HEK293T (cell line): ENCODE measurements at regions not wholly inside any gene's neighbourhood (a gene's known extent, or its start where the extent isn't known, plus 50 kb on each side); places are given as distances from the start of the nearest gene placed in this dataset.

Experiments
- CTCF ChIA-PET: fragments of 350-600 bp; formaldehyde crosslinking; extraction: SDS; loops from one replicate; lab custom pipeline; 2021; ENCODE audit warnings: antibody characterized with exemption, inconsistent platforms; lab: Yijun Ruan, JAX
- POLR2A ChIA-PET: fragments of 350-600 bp; formaldehyde crosslinking; extraction: SDS; loops from one replicate; lab custom pipeline; 2020; ENCODE audit warnings: antibody characterized with exemption, inconsistent platforms; lab: Yijun Ruan, JAX
- DNase-seq: peaks from one replicate; pipeline ENCODE4 v3.0.0; 2012; ENCODE audit warnings: mixed read lengths; ENCODE audit errors: extremely low spot score
- ARNT ChIP-seq: fragments of 450-650 bp; IDR thresholded peaks from 2 replicates; pipeline ENCODE4 v1.6.1; 2017; ENCODE audit warnings: mild to moderate bottlenecking
- BHLHE40 ChIP-seq: fragments of 450-650 bp; IDR thresholded peaks from 2 replicates; pipeline ENCODE4 v1.6.1; 2016; ENCODE audit warnings: mild to moderate bottlenecking, moderate library complexity, borderline replicate concordance
- CTBP1 ChIP-seq: fragments of 450-650 bp; IDR thresholded peaks from 2 replicates; pipeline ENCODE4 v1.6.1; 2016; ENCODE audit warnings: borderline replicate concordance
- ELF4 ChIP-seq: fragments of 450-650 bp; IDR thresholded peaks from 2 replicates; pipeline ENCODE4 v1.6.1; 2017; ENCODE audit warnings: antibody characterized with exemption
- FOXA1 ChIP-seq: fragments of 450-650 bp; IDR thresholded peaks from 2 replicates; pipeline ENCODE4 v1.6.1; 2016; ENCODE audit warnings: mild to moderate bottlenecking
- FOXK2 ChIP-seq: fragments of 450-650 bp; IDR thresholded peaks from 2 replicates; pipeline ENCODE4 v1.6.1; 2016; ENCODE audit warnings: mild to moderate bottlenecking
- FOXM1 ChIP-seq: fragments of 450-650 bp; IDR thresholded peaks from 2 replicates; pipeline ENCODE4 v1.6.1; 2017; ENCODE audit warnings: mild to moderate bottlenecking, borderline replicate concordance
- HDGF ChIP-seq: fragments of 450-650 bp; IDR thresholded peaks from 2 replicates; pipeline ENCODE4 v1.6.1; 2017; ENCODE audit warnings: antibody characterized with exemption, borderline replicate concordance
- L3MBTL2 ChIP-seq: fragments of 450-650 bp; conservative IDR thresholded peaks from 2 replicates; pipeline ENCODE4 v1.6.1; 2016; ENCODE audit warnings: mild to moderate bottlenecking
- LEF1 ChIP-seq: fragments of 450-650 bp; IDR thresholded peaks from 2 replicates; pipeline ENCODE4 v1.6.1; 2017; ENCODE audit warnings: mild to moderate bottlenecking, borderline replicate concordance
- NFRKB ChIP-seq: fragments of 450-650 bp; IDR thresholded peaks from 2 replicates; pipeline ENCODE4 v1.6.1; 2016; ENCODE audit warnings: mild to moderate bottlenecking, moderate library complexity
- PKNOX1 ChIP-seq: fragments of 450-650 bp; IDR thresholded peaks from 2 replicates; pipeline ENCODE4 v1.6.1; 2016
- SP1 ChIP-seq: fragments of 450-650 bp; IDR thresholded peaks from 2 replicates; pipeline ENCODE4 v1.6.1; 2017
- SUZ12 ChIP-seq: fragments of 450-650 bp; IDR thresholded peaks from 2 replicates; pipeline ENCODE4 v1.6.1; 2016; ENCODE audit warnings: mild to moderate bottlenecking
- TARDBP ChIP-seq: fragments of 450-650 bp; IDR thresholded peaks from 2 replicates; pipeline ENCODE4 v1.6.1; 2016
- ZNF384 ChIP-seq: fragments of 450-650 bp; IDR thresholded peaks from 2 replicates; pipeline ENCODE4 v1.6.1; 2016

GRCh38 chr3:66093981-66094380, 55.3 kb upstream of the MAGI1 start:
- TF ChIP-seq HDGF = no peak
- TF ChIP-seq NFRKB = no peak
- no peak for TF ChIP-seq FOXK2
- TF ChIP-seq L3MBTL2 = no peak
- no peak for TF ChIP-seq BHLHE40
- TF ChIP-seq ZNF384 = no peak
- TF ChIP-seq TARDBP = no peak
- no peak for TF ChIP-seq ELF4
- TF ChIP-seq CTBP1 = no peak
- TF ChIP-seq FOXM1 = no peak
- no peak for TF ChIP-seq LEF1
- TF ChIP-seq SP1 = no peak
- TF ChIP-seq FOXA1 = no peak
- no peak for TF ChIP-seq ARNT
- TF ChIP-seq SUZ12 = no peak
- TF ChIP-seq PKNOX1 = no peak
- DNase-seq = no peak
- CTCF ChIA-PET = no interaction called here
- POLR2A ChIA-PET = no interaction called here

- DNase-seq = no peak
- POLR2A ChIA-PET = no interaction called here
- no peak for TF ChIP-seq ZNF384
- TF ChIP-seq PKNOX1 = no peak
- CTCF ChIA-PET = no interaction called here
These were observed 53.7 kb upstream of the MAGI1 start for GRCh38 chr3:66092175-66092995.
